OCI-LY7 (cell line): ENCODE measurements at regions not wholly inside any gene's neighbourhood (a gene's known extent, or its start where the extent isn't known, plus 50 kb on each side); places are given as distances from the start of the nearest gene placed in this dataset.

ENCODE experiments used
- CTCF ChIP-seq: fragments of 200-600 bp; sonication (generic); conservative IDR thresholded peaks from 2 replicates; pipeline ENCODE4 v1.5.1; 2014; ENCODE audit warnings: mild to moderate bottlenecking, antibody characterized with exemption, low read length, moderate library complexity, mixed read lengths
- EZH2phosphoT487 ChIP-seq: fragments of 200-600 bp; sonication (generic); IDR thresholded peaks from 2 replicates; pipeline ENCODE4 v1.6.1; 2018; ENCODE audit warnings: low read depth, borderline replicate concordance, mild to moderate bottlenecking, mixed run types, antibody characterized with exemption, low read length, moderate library complexity, mixed read lengths

GRCh38 chr1:229810961-229811360 lies 184.9 kb downstream of the URB2 start:
- no peak for TF ChIP-seq CTCF
- TF ChIP-seq EZH2phosphoT487, result no peak
